SH-SY5Y (cell line): ENCODE measurements at regions not wholly inside any gene's neighbourhood (a gene's known extent, or its start where the extent isn't known, plus 50 kb on each side); places are given as distances from the start of the nearest gene placed in this dataset.

Experiments used
- GATA2 ChIP-seq: IDR thresholded peaks from 2 replicates; pipeline ENCODE4 v1.6.1; 2011; ENCODE audit warnings: mild to moderate bottlenecking, low read depth, low read length
- GATA3 ChIP-seq: IDR thresholded peaks from 2 replicates; pipeline ENCODE4 v1.6.1; 2011; ENCODE audit warnings: low read depth, mild to moderate bottlenecking, low read length, moderate library complexity

DNA sequence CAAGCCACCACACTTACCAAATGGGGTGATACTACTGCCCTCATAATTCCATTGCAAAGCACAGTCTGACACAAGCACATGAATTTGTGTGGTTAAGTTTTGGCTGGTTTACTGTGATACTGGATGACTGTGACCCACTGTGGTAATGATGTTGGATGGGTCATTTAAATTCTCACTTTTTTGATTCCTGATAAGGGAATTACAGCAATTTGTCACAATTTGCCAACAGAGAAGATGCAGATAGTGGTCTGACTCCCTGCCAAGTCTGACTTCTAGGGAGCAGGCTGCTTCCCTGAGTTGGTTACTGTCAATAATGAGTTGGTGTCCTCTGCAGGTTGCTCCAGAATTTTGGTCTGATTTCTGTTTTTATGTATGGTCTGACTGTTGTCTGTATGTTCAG lies 731.9 kb downstream of the MTRR start:
- TF ChIP-seq GATA2 (peak; percentile 68), GATA3 (no peak)
